Uterus (tissue), 3 donors: ENCODE measurements at regions not wholly inside any gene's neighbourhood (a gene's known extent, or its start where the extent isn't known, plus 50 kb on each side); places are given as distances from the start of the nearest gene placed in this dataset.
A peak's percentile ranks its signal among the peaks of the same experiment; 100 is the strongest.

Experiments used
- DNase-seq, 2 donors: peaks; one replicate each; pipeline ENCODE4 v3.0.0-alpha.2; 2019 to 2020
- H3K27ac ChIP-seq, 2 donors: fragments of 200-600 bp; sonication (generic); 1 replicate in 1 of 2; 2 replicates in 1 of 2; pipeline ENCODE4 v1.5.1; 2016 to 2018
- H3K27me3 ChIP-seq, 2 donors: fragments of 200-600 bp; sonication (generic); one replicate each; pipeline ENCODE4 v1.5.1; 2018 to 2019; ENCODE audit warnings: control low read depth in 1 of 2
- H3K36me3 ChIP-seq, 2 donors: fragments of 200-600 bp; sonication (generic); one replicate each; pipeline ENCODE4 v1.5.1; 2019; ENCODE audit warnings: control low read depth in 1 of 2
- H3K4me1 ChIP-seq, 2 donors: fragments of 200-600 bp; sonication (generic); one replicate each; pipeline ENCODE4 v1.5.1; 2018 to 2019; ENCODE audit warnings: control low read depth in 1 of 2
- H3K4me3 ChIP-seq, 2 donors: fragments of 200-600 bp; sonication (generic); 1 replicate in 1 of 2; 2 replicates in 1 of 2; pipeline ENCODE4 v1.5.1; 2018 to 2019; ENCODE audit warnings: mild to moderate bottlenecking in 1 of 2
- H3K9me3 ChIP-seq, 2 donors: fragments of 200-600 bp; sonication (generic); one replicate each; pipeline ENCODE4 v1.5.1; 2019; ENCODE audit warnings: control low read depth in 1 of 2
- POLR2A ChIP-seq, 2 donors: fragments of 450-650 bp; IDR thresholded peaks; one replicate each; pipeline ENCODE4 v1.6.1; 2016; ENCODE audit warnings: antibody characterized with exemption in 2 of 2, mild to moderate bottlenecking in 1 of 2, moderate library complexity in 1 of 2
- intact Hi-C: fragments of 100-400 bp; cut with DNase I; formaldehyde crosslinking; loops from one replicate; pipeline ENCODE4 v1.15.1; 2023; ENCODE audit warnings: low total_unique reads
- TF ChIP-seq, protein P1 (sequence below), 4 experiments: fragments of 200-600 bp in 2 of 4; fragments of 450-650 bp in 2 of 4; sonication (generic) in 2 of 4; IDR thresholded peaks; one replicate each; pipeline ENCODE4 v1.5.1; 2016 to 2019; ENCODE audit warnings: antibody characterized with exemption in 4 of 4, mild to moderate bottlenecking in 2 of 4, moderate library complexity in 1 of 4
- donor health status: DM: yes; HTN: yes; CAD: no.

DNA sequence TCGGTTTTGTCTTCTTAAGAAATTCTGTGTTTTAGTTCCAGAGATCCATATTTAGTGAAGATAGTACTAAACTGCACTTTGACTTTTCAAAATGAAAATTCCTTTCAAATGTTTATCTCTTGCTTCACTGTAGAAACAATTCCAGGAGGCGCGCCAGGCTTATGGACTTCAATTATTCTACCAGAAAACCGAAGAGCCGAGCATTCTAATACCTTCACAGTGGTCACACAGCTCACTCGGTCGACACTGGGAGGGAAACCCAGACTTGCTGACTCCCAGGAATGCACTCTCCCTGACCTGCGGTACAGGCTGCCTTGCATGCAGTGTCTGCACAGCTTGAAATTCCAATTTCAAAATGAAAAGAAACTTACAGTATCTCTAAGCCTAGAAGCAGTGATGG lies 119.9 kb upstream of the PIEZO2 start:
- intact Hi-C loops = no loop called here
- H3K4me3 ChIP-seq = no peak overlapping the region
- no peaks in the 10 kb centered on the region for H3K4me1 ChIP-seq
- peak in 1 of 2 donors; percentile 27 for DNase-seq
- no peak for TF ChIP-seq POLR2A (IDR thresholded peaks at IDR 0.05)
- no peaks in the 10 kb centered on the region for H3K9me3 ChIP-seq
- no peaks in the 10 kb centered on the region for H3K36me3 ChIP-seq
- no peak overlapping the region for H3K27ac ChIP-seq
- no peaks in the 10 kb centered on the region for H3K27me3 ChIP-seq

DNA sequence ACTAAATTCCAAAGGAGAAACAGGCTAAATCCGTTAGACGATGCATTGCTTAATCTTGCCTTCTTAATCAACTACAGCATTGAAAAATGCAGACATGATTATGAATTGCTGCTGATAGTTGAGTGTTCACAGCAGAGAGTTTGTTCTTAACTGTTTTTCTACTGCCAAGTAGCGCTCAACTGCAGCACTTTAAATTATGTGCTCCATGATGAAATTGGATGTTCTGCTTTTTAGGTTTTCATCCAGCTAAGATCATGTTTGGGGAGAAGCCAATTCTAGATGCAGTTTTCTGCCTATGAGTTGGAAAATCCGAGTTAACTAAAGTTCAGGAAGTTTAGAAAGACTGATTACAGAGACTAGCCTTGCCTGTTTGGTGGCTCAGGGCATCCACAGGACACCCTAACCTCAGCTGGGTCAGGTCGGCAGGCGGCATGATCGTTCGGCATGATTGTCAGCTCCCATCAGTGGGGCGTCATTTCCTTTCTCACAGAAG lies 119.4 kb upstream of the PIEZO2 start:
- H3K4me3 ChIP-seq = no peak overlapping the region
- no peaks in the 10 kb centered on the region for H3K4me1 ChIP-seq
- intact Hi-C loops = no loop called here
- peak overlapping the region in 1 of 2 donors; percentile 37 for H3K27ac ChIP-seq
- TF ChIP-seq, protein P1, sequence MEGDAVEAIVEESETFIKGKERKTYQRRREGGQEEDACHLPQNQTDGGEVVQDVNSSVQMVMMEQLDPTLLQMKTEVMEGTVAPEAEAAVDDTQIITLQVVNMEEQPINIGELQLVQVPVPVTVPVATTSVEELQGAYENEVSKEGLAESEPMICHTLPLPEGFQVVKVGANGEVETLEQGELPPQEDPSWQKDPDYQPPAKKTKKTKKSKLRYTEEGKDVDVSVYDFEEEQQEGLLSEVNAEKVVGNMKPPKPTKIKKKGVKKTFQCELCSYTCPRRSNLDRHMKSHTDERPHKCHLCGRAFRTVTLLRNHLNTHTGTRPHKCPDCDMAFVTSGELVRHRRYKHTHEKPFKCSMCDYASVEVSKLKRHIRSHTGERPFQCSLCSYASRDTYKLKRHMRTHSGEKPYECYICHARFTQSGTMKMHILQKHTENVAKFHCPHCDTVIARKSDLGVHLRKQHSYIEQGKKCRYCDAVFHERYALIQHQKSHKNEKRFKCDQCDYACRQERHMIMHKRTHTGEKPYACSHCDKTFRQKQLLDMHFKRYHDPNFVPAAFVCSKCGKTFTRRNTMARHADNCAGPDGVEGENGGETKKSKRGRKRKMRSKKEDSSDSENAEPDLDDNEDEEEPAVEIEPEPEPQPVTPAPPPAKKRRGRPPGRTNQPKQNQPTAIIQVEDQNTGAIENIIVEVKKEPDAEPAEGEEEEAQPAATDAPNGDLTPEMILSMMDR (IDR thresholded peaks at IDR 0.05) = no peak
- no peak for TF ChIP-seq POLR2A (IDR thresholded peaks at IDR 0.05)
- H3K27me3 ChIP-seq = no peaks in the 10 kb centered on the region
- H3K36me3 ChIP-seq = no peaks in the 10 kb centered on the region
- no peak for DNase-seq
- no peaks in the 10 kb centered on the region for H3K9me3 ChIP-seq

DNA sequence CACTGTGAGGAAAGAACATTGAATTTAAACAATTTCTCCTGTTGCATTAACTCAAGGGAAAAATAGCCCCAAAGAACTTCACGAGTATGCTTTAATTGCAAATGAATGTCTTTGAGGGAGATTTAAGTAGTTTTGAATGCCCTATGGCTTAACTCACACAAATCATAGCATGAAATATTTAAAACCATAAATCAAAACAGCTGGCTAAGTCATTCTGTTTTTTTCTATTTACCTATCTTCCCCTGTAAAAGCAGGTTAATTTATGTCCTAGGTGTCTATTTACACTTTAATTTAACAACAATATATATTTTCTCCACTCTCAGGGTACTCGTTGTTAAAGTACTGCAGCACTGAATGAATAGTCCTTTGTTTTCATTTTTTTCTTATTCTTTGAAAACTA lies 118.8 kb upstream of the PIEZO2 start:
- Histone ChIP-seq H3K4me3 (no peak overlapping the region), H3K4me1 (no peaks in the 10 kb centered on the region), H3K27ac (no peak overlapping the region), H3K36me3 (no peaks in the 10 kb centered on the region), H3K27me3 (no peaks in the 10 kb centered on the region), H3K9me3 (no peaks in the 10 kb centered on the region)
- no peak for TF ChIP-seq POLR2A (IDR thresholded peaks at IDR 0.05)
- TF ChIP-seq, protein P1 (IDR thresholded peaks at IDR 0.05) = no peak
- DNase-seq = no peak
- intact Hi-C loops = no loop called here

DNA sequence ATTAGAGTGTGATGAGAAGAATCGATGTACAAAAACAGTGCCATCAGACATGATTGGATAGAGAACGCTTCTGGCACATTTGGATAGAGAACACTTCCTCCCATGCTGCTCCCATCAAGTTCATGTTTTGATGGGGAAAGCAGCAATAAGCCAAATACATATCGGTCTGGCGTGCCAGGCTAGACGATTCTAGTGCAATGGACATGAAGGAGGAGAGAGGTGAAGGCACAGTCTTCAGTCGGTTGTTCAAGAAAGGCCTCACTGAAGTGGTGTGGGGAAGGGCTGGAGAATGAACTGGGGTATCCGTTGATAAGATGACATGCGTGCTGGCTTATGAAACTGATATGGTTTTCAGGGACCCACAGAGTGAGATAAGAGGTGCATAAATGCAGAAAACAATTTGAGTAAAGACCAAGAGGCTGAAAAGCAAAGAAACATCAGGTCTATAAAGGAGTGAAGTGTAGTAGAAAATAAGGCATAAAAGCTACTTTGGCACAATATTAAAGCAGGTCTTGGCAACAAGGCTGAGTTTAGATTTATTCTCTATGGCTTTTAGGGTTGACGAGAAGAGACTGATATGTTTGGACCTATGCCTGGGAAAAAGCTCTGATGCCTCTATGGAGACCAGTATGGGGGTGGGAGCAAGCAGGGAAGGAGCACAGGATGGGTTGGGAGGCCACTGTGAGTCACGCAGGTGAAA lies 117.6 kb upstream of the PIEZO2 start:
- intact Hi-C loops = no loop called here
- Histone ChIP-seq H3K27ac (no peak overlapping the region), H3K9me3 (no peaks in the 10 kb centered on the region), H3K36me3 (no peaks in the 10 kb centered on the region), H3K27me3 (no peaks in the 10 kb centered on the region), H3K4me1 (no peaks in the 10 kb centered on the region), H3K4me3 (no peak overlapping the region)
- TF ChIP-seq, protein P1 (IDR thresholded peaks at IDR 0.05) = no peak
- no peak for TF ChIP-seq POLR2A (IDR thresholded peaks at IDR 0.05)
- no peak for DNase-seq

DNA sequence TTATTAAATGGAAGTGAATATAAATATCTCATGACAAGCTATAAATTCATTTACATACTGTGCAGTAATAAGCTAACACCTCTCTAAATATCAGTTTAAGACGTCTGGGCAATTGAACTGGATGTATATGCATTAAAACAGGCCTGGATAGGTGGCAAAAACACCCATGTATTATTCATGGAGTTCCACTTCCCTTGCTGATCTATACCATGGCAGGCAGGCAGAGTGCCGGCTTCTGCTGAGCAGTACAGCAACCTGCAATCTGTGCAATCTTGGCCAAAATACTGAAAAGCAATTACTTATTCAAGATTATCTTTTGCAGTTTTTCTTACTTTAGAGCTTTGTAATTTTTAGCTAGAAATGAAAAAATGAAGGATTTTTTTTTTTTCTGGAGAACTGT lies 112.1 kb upstream of the PIEZO2 start:
- TF ChIP-seq POLR2A (IDR thresholded peaks at IDR 0.05) = no peak
- TF ChIP-seq, protein P1 (IDR thresholded peaks at IDR 0.05) = no peak
- no peaks in the 10 kb centered on the region for H3K36me3 ChIP-seq
- no peak for DNase-seq
- intact Hi-C loops = no loop called here
- H3K9me3 ChIP-seq = no peaks in the 10 kb centered on the region
- H3K4me1 ChIP-seq = no peaks in the 10 kb centered on the region
- no peaks in the 10 kb centered on the region for H3K27me3 ChIP-seq
- H3K27ac ChIP-seq = no peak overlapping the region
- no peak overlapping the region for H3K4me3 ChIP-seq
